NCI-H1694 treated with DMSO at 0.1 percent for 48 hours (cell line): ENCODE measurements at regions not wholly inside any gene's neighbourhood (a gene's known extent, or its start where the extent isn't known, plus 50 kb on each side); places are given as distances from the start of the nearest gene placed in this dataset.

ENCODE experiments used
- DNase-seq: peaks from one replicate; lab custom pipeline; 2025; lab: John Stamatoyannopoulos, UW

- no peak for DNase-seq
Observed at GRCh38 chr2:240358821-240359397, 76.6 kb upstream of the GPC1 start.

- DNase-seq = no peak
Observed at GRCh38 chr2:240359695-240360094, 75.8 kb upstream of the GPC1 start.

- no peak for DNase-seq
Observed at GRCh38 chr2:240360645-240361475, 74.6 kb upstream of the GPC1 start.

GRCh38 chr2:240362216-240362755, 73.2 kb upstream of the GPC1 start:
- DNase-seq = no peak

GRCh38 chr2:240362826-240363745, 72.4 kb upstream of the GPC1 start:
- DNase-seq = no peak

GRCh38 chr2:240363746-240364581, 71.5 kb upstream of the GPC1 start:
- peak; percentile 28 for DNase-seq

- no peak for DNase-seq
Observed at GRCh38 chr2:240364582-240364960, 70.9 kb upstream of the GPC1 start.

GRCh38 chr2:240364961-240365775, 70.3 kb upstream of the GPC1 start:
- DNase-seq = no peak

GRCh38 chr2:240365971-240366471, 69.4 kb upstream of the GPC1 start:
- no peak for DNase-seq

GRCh38 chr2:240366901-240367300, 68.6 kb upstream of the GPC1 start:
- no peak for DNase-seq

- no peak for DNase-seq
Observed at GRCh38 chr2:240367721-240368120, 67.7 kb upstream of the GPC1 start.

GRCh38 chr2:240368781-240369331, 66.6 kb upstream of the GPC1 start:
- DNase-seq = no peak

GRCh38 chr2:240369335-240369734, 66.1 kb upstream of the GPC1 start:
- no peak for DNase-seq

GRCh38 chr2:240369801-240370585, 65.5 kb upstream of the GPC1 start:
- no peak for DNase-seq

GRCh38 chr2:240371129-240372000, 64.1 kb upstream of the GPC1 start:
- DNase-seq = no peak

- DNase-seq = no peak
Observed at GRCh38 chr2:240372101-240372500, 63.4 kb upstream of the GPC1 start.

GRCh38 chr2:240373289-240373885, 62.1 kb upstream of the GPC1 start:
- no peak for DNase-seq
